K562 (cell line): ENCODE measurements at regions not wholly inside any gene's neighbourhood (a gene's known extent, or its start where the extent isn't known, plus 50 kb on each side); places are given as distances from the start of the nearest gene placed in this dataset.

ENCODE experiments used
- ATAC-seq: fragments of 200-7000 bp; cut with Tn5 transposase; 3 replicates; pipeline ENCODE4 v1.9.1; 2020; ENCODE audit warnings: moderate library complexity
- BruUV-seq: library from RNA; stranded (reverse); fragments of 400-500 nt; replicated peaks from 2 replicates; lab custom pipeline; 2021; lab: Mats Ljungman, UMichigan
- CTCF ChIA-PET: fragments of 300-600 bp; formaldehyde crosslinking; extraction: SDS; loops from one replicate; lab custom pipeline; 2021; ENCODE audit warnings: low intra/inter-chr PET ratio; lab: Yijun Ruan, JAX
- POLR2A ChIA-PET: fragments of 300-600, 350-650 bp; sonication (Branson Sonifier 250); formaldehyde crosslinking; extraction: SDS; loops from one replicate; lab custom pipeline; 2021; ENCODE audit warnings: antibody characterized with exemption, inconsistent platforms; lab: Yijun Ruan, JAX
- DNase-seq, 4 experiments: peaks; one replicate each; pipeline versions ENCODE4 v3.0.0 to v3.0.0-alpha.2; 2011 to 2018; ENCODE audit warnings: low spot score in 3 of 4, mixed read lengths in 3 of 4; ENCODE audit errors: extremely low read depth in 1 of 4
- FAIRE-seq: peaks from 2 replicates; lab custom pipeline; 2011; peaks lifted over from hg19 to GRCh38; lab: Jason Lieb, UNC
- H2AFZ ChIP-seq: 2 replicates; pipeline ENCODE4 v1.6.0; 2011; ENCODE audit warnings: low read depth, low read length, control low read depth, inconsistent platforms
- H3K27ac ChIP-seq: fragments of 200-600 bp; 3 replicates; pipeline ENCODE4 v1.8.0; 2011; ENCODE audit warnings: low read depth, mild to moderate bottlenecking, control low read depth, inconsistent platforms, low read length, moderate library complexity, mixed read lengths; ENCODE audit errors: extremely low read depth
- H3K27me3 ChIP-seq, 2 experiments: fragments of 300-600 bp in 1 of 2; 2 replicates in 1 of 2; 3 replicates in 1 of 2; pipeline versions ENCODE4 v1.6.0 to v1.8.0; 2011; ENCODE audit warnings: inconsistent platforms in 2 of 2, low read length in 2 of 2, mild to moderate bottlenecking in 1 of 2, mixed read lengths in 1 of 2, moderate library complexity in 1 of 2; ENCODE audit not compliant: control insufficient read depth in 2 of 2, insufficient read depth in 2 of 2
- H3K36me3 ChIP-seq: fragments of 300-600 bp; 3 replicates; pipeline ENCODE4 v1.8.0; 2011; ENCODE audit warnings: mild to moderate bottlenecking, low read length, inconsistent platforms; ENCODE audit not compliant: control insufficient read depth, insufficient read depth
- H3K4me1 ChIP-seq, 2 experiments: fragments of 200-600 bp in 1 of 2; replicated peaks in 1 of 2; 2 replicates in 1 of 2; 3 replicates in 1 of 2; pipeline versions ENCODE4 v1.5.1 to v1.8.0; 2011; ENCODE audit warnings: inconsistent platforms in 2 of 2, low read length in 2 of 2, mild to moderate bottlenecking in 1 of 2, mixed read lengths in 1 of 2, moderate library complexity in 1 of 2; ENCODE audit not compliant: control insufficient read depth in 2 of 2, insufficient read depth in 2 of 2
- H3K4me2 ChIP-seq: 2 replicates; pipeline ENCODE4 v1.6.1; 2011; ENCODE audit warnings: low read length, control low read depth, inconsistent platforms, mixed read lengths; ENCODE audit not compliant: insufficient read depth
- H3K4me3 ChIP-seq: fragments of 200-600 bp; sonication (generic), shearing (Covaris generic); 2 replicates; pipeline ENCODE4 v1.5.1; 2016; ENCODE audit warnings: control low read depth, inconsistent platforms
- H3K79me2 ChIP-seq: fragments of 200-600 bp; 3 replicates; pipeline ENCODE4 v1.8.0; 2011; ENCODE audit warnings: low read length, inconsistent platforms; ENCODE audit not compliant: control insufficient read depth, insufficient read depth
- H3K9ac ChIP-seq, 2 experiments: 2 replicates each; pipeline versions ENCODE4 v1.6.0 to v1.6.1; 2011; ENCODE audit warnings: low read depth in 2 of 2, low read length in 2 of 2, control low read depth in 1 of 2, inconsistent platforms in 1 of 2, mild to moderate bottlenecking in 1 of 2, mixed read lengths in 1 of 2; ENCODE audit not compliant: insufficient read depth in 1 of 2
- H3K9me1 ChIP-seq: one replicate; pipeline ENCODE4 v1.6.0; 2011; ENCODE audit warnings: inconsistent platforms, mild to moderate bottlenecking, low read length, moderate library complexity; ENCODE audit not compliant: control insufficient read depth, insufficient read depth
- H3K9me3 ChIP-seq: replicated peaks from 2 replicates; pipeline ENCODE4 v1.5.1; 2011; ENCODE audit warnings: low read depth, low read length, inconsistent platforms; ENCODE audit not compliant: control insufficient read depth, insufficient read depth
- H4K20me1 ChIP-seq: replicated peaks from 2 replicates; pipeline ENCODE4 v1.6.1; 2011; ENCODE audit warnings: low read length, inconsistent platforms, mixed read lengths; ENCODE audit not compliant: control insufficient read depth, insufficient read depth
- HDAC8 ChIP-seq: fragments of 450-650 bp; IDR thresholded peaks from 2 replicates; pipeline ENCODE4 v1.6.1; 2016; ENCODE audit warnings: mild to moderate bottlenecking, missing genetic modification characterization, moderate library complexity, missing compliant biosample characterization
- HINFP ChIP-seq: fragments of 450-650 bp; conservative IDR thresholded peaks from 2 replicates; pipeline ENCODE4 v1.6.1; 2016; ENCODE audit warnings: missing genetic modification characterization, low read depth, mild to moderate bottlenecking, control low read depth, missing compliant biosample characterization
- HOXB6 ChIP-seq: fragments of 250-450 bp; sonication (Bioruptor Pico); IDR thresholded peaks from 2 replicates; pipeline ENCODE4 v1.5.1; 2022; ENCODE audit warnings: mild to moderate bottlenecking, borderline replicate concordance
- IRF1 ChIP-seq: sonication (generic); formaldehyde crosslinking; IDR thresholded peaks from 2 replicates; pipeline ENCODE4 v1.8.0; 2022; ENCODE audit warnings: missing genetic modification reagents, mild to moderate bottlenecking, borderline replicate concordance
- PPARD ChIP-seq: fragments of 250-450 bp; sonication (Bioruptor Pico); IDR thresholded peaks from 2 replicates; pipeline ENCODE4 v1.8.0; 2022; ENCODE audit warnings: inconsistent platforms, mild to moderate bottlenecking, moderate library complexity
- SRSF9 ChIP-seq: fragments of 200-400 bp; formaldehyde crosslinking; IDR thresholded peaks from 2 replicates; pipeline ENCODE4 v1.6.1; 2017; ENCODE audit warnings: low read depth, low read length, borderline replicate concordance
- STAT5B ChIP-seq: fragments of 250-450 bp; sonication (Bioruptor Pico); IDR thresholded peaks from 2 replicates; pipeline ENCODE4 v1.8.0; 2021; ENCODE audit warnings: mild to moderate bottlenecking, inconsistent platforms
- YY1 ChIP-seq, 3 experiments: IDR thresholded peaks; 2 replicates each; pipeline ENCODE4 v1.6.1; 2011; ENCODE audit warnings: low read length in 2 of 3, mild to moderate bottlenecking in 2 of 3, moderate library complexity in 2 of 3, borderline replicate concordance in 1 of 3, control low read depth in 1 of 3, low read depth in 1 of 3; ENCODE audit not compliant: insufficient read depth in 3 of 3, insufficient replicate concordance in 2 of 3, control insufficient read depth in 1 of 3, insufficient read length in 1 of 3; ENCODE audit errors: extremely low read depth in 1 of 3
- ZBTB12 ChIP-seq: fragments of 250-450 bp; sonication (Bioruptor Pico); IDR thresholded peaks from 2 replicates; pipeline ENCODE4 v1.4.0; 2020
- ZNF174 ChIP-seq: fragments of 250-450 bp; sonication (Bioruptor Pico); IDR thresholded peaks from 2 replicates; pipeline ENCODE4 v1.4.0; 2020; ENCODE audit warnings: mild to moderate bottlenecking
- WGBS: fragments of 100-300 bp; shearing (Covaris generic); methylation state at CpG from one replicate; pipeline ENCODE4 v1.1.6; 2016; ENCODE audit warnings: low coverage, mixed read lengths; ENCODE audit not compliant: insufficient coverage; ENCODE audit errors: missing lambda C conversion rate; 5-methylcytosine and 5-hydroxymethylcytosine counted together
- in situ Hi-C: fragments of 300-500 bp; cut with MboI; formaldehyde crosslinking; loops from 4 replicates; pipeline ENCODE4 v1.15.0; 2018; ENCODE audit warnings: inconsistent platforms, mixed read lengths
- intact Hi-C: fragments of 100-400 bp; cut with micrococcal nuclease; formaldehyde crosslinking; loops from 2 replicates; pipeline ENCODE4 v1.14.2; 2022
- TF ChIP-seq, protein P1 (sequence below): fragments of 250-450 bp; sonication (Bioruptor Pico); IDR thresholded peaks from 2 replicates; pipeline ENCODE4 v1.8.0; 2021; ENCODE audit warnings: moderate library complexity, mild to moderate bottlenecking, inconsistent platforms
- TF ChIP-seq, protein P2 (sequence below): sonication (generic); formaldehyde crosslinking; IDR thresholded peaks from 2 replicates; pipeline ENCODE4 v1.5.0; 2020; ENCODE audit warnings: missing genetic modification reagents
- TF ChIP-seq, protein P3 (sequence below), 2 experiments: fragments of 200-800 bp in 1 of 2; sonication (Bioruptor generic) in 1 of 2; sonication (generic) in 1 of 2; formaldehyde crosslinking in 1 of 2; IDR thresholded peaks in 1 of 2; conservative IDR thresholded peaks in 1 of 2; 2 replicates each; pipeline versions ENCODE4 v1.5.0 to v1.6.1; 2016 to 2020; ENCODE audit warnings: missing compliant biosample characterization in 1 of 2, missing genetic modification characterization in 1 of 2, missing genetic modification reagents in 1 of 2

- intact Hi-C loops = loop anchor here (5.0 to 10.0 kb wide), 2 partner anchors 327 to 506 kb away; no protein-coding TSS in a partner anchor
- TF ChIP-seq HINFP (no peak), YY1 (IDR thresholded peaks at IDR 0.05; ENCODE audit: borderline replicate concordance in 1 of 3, control insufficient read depth in 1 of 3, extremely low read depth in 1 of 3, insufficient read depth in 3 of 3, insufficient read length in 1 of 3, insufficient replicate concordance in 2 of 3, low read depth in 1 of 3, low read length in 2 of 3) (no peak), PPARD (CRISPR knock-in tag) (no peak), IRF1 (CRISPR knock-in tag) (no peak), ZBTB12 (CRISPR knock-in tag) (no peak), ZNF174 (CRISPR knock-in tag) (no peak), SRSF9 (no peak), STAT5B (CRISPR knock-in tag) (no peak), HDAC8 (tag) (no peak), HOXB6 (CRISPR knock-in tag) (no peak)
- TF ChIP-seq, protein P1, sequence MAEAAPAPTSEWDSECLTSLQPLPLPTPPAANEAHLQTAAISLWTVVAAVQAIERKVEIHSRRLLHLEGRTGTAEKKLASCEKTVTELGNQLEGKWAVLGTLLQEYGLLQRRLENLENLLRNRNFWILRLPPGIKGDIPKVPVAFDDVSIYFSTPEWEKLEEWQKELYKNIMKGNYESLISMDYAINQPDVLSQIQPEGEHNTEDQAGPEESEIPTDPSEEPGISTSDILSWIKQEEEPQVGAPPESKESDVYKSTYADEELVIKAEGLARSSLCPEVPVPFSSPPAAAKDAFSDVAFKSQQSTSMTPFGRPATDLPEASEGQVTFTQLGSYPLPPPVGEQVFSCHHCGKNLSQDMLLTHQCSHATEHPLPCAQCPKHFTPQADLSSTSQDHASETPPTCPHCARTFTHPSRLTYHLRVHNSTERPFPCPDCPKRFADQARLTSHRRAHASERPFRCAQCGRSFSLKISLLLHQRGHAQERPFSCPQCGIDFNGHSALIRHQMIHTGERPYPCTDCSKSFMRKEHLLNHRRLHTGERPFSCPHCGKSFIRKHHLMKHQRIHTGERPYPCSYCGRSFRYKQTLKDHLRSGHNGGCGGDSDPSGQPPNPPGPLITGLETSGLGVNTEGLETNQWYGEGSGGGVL = no peak
- TF ChIP-seq, protein P2, sequence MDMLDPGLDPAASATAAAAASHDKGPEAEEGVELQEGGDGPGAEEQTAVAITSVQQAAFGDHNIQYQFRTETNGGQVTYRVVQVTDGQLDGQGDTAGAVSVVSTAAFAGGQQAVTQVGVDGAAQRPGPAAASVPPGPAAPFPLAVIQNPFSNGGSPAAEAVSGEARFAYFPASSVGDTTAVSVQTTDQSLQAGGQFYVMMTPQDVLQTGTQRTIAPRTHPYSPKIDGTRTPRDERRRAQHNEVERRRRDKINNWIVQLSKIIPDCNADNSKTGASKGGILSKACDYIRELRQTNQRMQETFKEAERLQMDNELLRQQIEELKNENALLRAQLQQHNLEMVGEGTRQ (CRISPR knock-in tag) = no peak
- TF ChIP-seq, protein P3, sequence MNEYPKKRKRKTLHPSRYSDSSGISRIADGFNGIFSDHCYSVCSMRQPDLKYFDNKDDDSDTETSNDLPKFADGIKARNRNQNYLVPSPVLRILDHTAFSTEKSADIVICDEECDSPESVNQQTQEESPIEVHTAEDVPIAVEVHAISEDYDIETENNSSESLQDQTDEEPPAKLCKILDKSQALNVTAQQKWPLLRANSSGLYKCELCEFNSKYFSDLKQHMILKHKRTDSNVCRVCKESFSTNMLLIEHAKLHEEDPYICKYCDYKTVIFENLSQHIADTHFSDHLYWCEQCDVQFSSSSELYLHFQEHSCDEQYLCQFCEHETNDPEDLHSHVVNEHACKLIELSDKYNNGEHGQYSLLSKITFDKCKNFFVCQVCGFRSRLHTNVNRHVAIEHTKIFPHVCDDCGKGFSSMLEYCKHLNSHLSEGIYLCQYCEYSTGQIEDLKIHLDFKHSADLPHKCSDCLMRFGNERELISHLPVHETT (CRISPR knock-in tag; conservative IDR thresholded peaks at IDR 0.05 in 1 of 2, IDR thresholded peaks at IDR 0.05 in 1 of 2) = no peak
These were observed 103.5 kb upstream of the TMPRSS2 start for GRCh38 chr21:41611441-41611840.

More at GRCh38 chr21:41611441-41611840, 103.5 kb upstream of the TMPRSS2 start:
- Histone ChIP-seq H3K9me3 (no peaks in the 10 kb centered on the region), H3K4me2 (no peak overlapping the region), H4K20me1 (peaks cover 7% of the 10 kb centered on the region), H3K9ac (no peak overlapping the region), H2AFZ (no peak overlapping the region), H3K9me1 (no peaks in the 10 kb centered on the region), H3K4me1 (no peaks in the 10 kb centered on the region), H3K36me3 (no peaks in the 10 kb centered on the region), H3K27me3 (peaks cover 19 to 61% of the 10 kb centered on the region in 2 experiments), H3K79me2 (no peaks in the 10 kb centered on the region), H3K27ac (no peak overlapping the region), H3K4me3 (no peak overlapping the region)
- ChIA-PET POLR2A (no interaction called here), CTCF (interaction anchor here (1.3 to 1.5 kb wide), 2 partner anchors 166 to 205 kb away, joined by 6 to 9 read pairs; no protein-coding TSS in a partner anchor)
- FAIRE-seq = no peak
- in situ Hi-C loops = loop anchor here (5.0 to 10.0 kb wide), 2 partner anchors 171 to 503 kb away; no protein-coding TSS in a partner anchor
- BruUV-seq = no TSS peak
- DNase-seq = no peak
- 1% methylated on average over 5 of the region's 5 CpGs for WGBS
- ATAC-seq = no peak
